Hindlimb muscle (tissue), 1 donor: ENCODE measurements at regions not wholly inside any gene's neighbourhood (a gene's known extent, or its start where the extent isn't known, plus 50 kb on each side); places are given as distances from the start of the nearest gene placed in this dataset.
A peak's percentile ranks its signal among the peaks of the same experiment; 100 is the strongest.
"Not testable (repeated sequence)": the region's sequence is repeated elsewhere in the genome, so short reads cannot be mapped to it uniquely, and the experiment has no call there.

ENCODE experiments used
- DNase-seq: peaks from one replicate; pipeline ENCODE4 v3.0.0-alpha.2; 2013

- no peak for DNase-seq
Measured at GRCh38 chr2:76252704-76253103, 542.0 kb upstream of the GCFC2 start.

DNA sequence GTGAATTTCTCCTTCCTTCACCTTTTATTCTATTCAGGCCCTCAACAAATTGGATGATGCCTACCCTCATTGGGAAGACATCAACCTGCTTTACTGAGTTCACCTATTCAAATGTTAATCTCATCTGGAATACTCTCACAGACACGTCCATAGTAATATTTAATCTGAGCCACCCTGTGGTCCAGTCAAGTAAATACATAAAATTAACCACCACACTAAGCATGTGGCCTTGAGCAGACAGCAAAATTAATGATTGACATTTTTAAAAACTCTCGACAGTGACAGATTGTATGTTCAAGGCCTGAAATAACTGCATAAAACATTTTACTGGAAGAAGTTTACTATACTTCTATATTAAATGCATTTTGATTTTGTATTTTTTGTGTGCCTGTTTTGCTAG, 540.6 kb upstream of the GCFC2 start:
- no peak for DNase-seq

DNA sequence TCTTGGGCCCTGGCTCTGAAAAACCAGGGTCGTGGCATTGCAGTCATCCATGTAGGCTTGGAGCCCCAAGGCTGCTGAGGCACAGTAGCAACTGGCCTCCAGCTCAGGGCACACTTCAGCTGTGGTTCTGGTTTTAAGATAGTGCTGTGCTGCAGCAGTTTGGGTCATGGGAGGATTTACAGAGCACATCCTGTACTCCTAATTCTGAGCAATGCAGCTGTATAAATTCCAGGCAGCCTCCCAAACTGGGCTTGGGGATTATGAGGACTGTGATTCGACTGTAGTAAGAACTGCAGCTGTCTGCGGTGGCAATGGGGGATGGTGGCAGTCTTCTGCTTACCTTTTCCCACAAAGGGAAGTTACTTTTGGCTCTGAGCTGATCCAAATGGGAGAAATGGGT, 536.3 kb upstream of the GCFC2 start:
- DNase-seq = no peak

DNA sequence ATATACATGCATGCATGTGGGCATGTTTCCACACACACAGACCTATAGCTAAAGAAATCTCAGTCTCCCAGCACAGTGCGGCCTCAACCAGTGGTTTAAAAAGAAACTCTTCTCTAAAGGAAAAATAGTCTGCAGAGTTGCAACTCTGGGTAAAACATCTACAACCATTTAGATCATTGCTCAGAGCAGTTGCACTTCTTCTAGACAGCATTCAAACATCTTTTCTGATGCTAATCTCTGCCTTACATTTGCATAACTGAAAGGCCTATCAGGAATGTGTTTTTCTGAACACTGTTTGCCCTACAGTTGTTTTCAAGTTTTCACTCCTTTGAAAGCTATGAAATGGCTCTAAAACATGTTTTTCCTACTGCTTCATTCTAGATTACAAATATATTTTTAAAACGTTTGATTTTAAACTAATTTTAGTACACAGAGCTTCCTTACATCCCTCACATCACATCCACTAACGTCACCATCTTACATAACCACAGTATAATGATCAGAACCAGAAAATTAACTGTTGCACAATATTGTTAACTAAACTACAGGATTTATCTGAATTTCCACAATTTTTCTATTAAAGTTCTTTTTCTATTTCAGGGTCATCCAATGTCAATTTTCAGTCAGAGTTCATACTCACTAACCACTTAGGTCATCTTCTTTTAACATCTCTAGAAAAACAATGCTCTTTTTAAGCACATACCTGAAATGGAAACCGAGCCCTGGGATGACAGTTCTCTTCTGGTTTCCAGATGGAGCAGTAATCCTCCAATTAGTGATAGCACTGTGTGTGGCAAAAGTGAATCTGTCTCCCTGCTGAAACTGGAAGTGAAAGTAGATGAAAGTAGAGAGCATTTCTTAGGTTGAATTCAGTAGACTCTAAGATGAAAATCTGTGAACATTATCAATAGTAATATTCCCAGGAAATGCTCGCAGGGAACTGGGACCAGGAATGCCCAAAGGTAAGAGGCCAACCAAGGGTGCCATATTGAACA, 501.6 kb upstream of the GCFC2 start:
- no peak for DNase-seq

- DNase-seq = no peak
Measured at GRCh38 chr2:76210551-76210950, 499.8 kb upstream of the GCFC2 start.

GRCh38 chr2:76204048-76204447, 493.3 kb upstream of the GCFC2 start:
- no peak for DNase-seq

DNA sequence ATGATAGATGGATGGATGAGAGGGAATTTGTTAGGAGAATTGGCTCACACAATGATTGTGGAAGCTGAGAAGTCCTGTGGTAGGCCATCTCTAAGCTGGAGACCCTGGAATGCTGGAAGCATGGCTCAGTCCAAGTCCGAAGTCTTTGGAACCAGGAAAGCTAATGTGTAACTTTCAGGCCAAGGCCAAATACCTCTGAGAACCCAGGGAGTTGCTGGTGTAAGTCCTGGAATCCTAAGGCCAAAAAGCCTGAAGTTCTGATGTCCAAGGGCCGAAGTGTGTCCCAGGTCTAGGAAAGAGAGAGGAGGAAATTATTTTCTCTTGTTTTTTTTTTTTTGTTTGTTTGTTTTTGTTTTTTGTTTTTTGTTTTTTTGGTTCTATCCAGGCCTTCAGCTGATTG, 492.2 kb upstream of the GCFC2 start:
- no peak for DNase-seq

GRCh38 chr2:76197842-76198448, 487.2 kb upstream of the GCFC2 start:
- peak; percentile 63 for DNase-seq

GRCh38 chr2:76197428-76197827, 486.7 kb upstream of the GCFC2 start:
- DNase-seq = no peak

- DNase-seq = no peak
Measured at GRCh38 chr2:76194031-76194775, 483.5 kb upstream of the GCFC2 start.

DNA sequence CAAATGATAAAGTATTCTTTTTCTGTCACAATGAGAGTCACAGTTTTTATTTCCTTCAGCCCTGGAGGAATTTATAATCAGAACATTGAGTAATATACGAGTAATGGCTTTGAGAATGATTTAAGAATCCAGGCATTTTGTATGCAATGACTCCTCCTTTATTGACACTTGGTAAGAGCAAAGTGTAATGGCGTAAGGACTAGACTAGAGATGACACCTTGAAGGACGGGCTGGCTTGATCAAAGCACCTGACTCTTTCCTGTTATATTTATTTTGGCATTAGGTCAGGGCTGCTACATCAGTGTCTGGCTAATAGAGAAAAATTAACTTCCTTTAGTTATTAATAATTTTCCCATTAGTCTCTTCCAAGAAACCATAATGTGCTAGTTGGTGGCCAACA, 482.4 kb upstream of the GCFC2 start:
- DNase-seq = no peak

- no peak for DNase-seq
Measured at GRCh38 chr2:76188334-76189008, 477.8 kb upstream of the GCFC2 start.

DNA sequence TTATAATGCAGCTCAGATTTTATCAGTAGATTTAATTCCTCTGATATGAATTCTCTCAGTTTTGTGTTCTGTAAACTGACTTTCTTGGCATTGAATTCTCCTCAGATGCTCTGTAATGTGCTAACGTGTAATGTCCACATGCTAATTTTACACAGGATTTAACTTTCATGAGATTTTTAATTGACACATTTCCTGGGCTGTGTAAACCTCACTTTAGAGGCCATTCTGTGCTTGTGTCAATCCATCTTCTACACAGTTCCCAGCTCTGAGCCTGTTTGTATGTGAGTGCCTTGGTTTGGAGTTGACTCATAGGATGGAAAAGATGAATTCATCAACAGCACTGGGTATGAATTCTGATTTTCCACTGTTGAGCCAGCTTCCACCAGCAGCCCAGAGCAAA, 476.7 kb upstream of the GCFC2 start:
- DNase-seq = no peak

DNA sequence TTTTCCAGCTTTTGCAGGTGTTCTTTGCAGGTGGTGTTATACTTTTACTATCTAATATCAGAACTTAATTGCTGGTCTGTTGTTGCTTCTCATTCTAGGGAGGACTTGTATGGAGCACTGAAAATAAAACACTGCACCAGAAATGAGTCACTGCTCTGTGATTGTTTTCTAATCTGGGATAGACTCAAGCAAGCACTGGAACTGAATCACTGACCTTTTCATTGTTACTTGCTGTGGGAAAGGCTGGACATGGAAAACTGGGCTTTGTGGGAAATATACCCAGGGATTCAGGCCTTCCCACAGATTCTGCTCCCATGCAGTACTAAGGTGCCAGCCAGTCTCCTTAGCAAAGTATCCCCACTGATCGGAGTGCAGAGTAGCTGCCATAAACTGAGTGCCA, 470.0 kb upstream of the GCFC2 start:
- DNase-seq = no peak

GRCh38 chr2:76178610-76179009, 467.9 kb upstream of the GCFC2 start:
- DNase-seq = no peak

DNA sequence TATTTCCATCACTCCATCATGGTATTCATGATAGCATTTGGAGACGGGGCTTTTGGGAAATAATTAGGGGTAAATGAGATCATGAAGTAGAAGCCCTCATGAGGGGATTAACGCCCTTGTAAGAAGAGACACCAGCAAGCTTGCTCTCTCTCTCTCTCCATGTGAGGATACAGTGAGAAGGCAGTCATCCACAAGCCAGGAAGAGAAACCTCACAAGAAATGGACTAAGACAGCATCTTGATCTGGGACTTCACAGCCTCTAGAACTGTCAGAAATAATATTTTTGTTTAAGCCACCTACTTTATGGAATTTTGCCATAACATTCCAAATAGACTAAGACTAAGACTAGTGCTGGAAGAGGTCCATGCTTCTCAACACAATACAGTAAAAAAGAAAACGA, 464.6 kb upstream of the GCFC2 start:
- DNase-seq = no peak

DNA sequence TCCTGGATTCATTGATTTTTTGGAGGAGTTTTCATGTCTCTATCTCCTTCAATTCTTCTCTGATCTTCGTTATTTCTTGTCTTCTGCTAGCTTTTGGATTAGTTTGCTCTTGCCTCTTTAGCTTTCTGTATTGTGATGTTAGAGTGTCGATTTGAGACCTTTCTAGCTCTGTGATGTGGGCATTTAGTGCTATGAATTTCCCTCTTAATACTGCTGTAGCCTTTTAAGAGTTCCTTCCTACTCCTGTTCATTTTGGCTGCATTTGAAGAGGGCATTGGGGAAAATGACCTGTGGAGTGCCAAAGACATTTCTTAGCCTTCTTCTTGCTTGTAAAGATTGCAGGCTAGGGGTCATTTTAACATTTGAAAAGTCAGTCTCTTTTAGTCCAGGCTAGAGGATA, 463.8 kb upstream of the GCFC2 start:
- no peak for DNase-seq

DNA sequence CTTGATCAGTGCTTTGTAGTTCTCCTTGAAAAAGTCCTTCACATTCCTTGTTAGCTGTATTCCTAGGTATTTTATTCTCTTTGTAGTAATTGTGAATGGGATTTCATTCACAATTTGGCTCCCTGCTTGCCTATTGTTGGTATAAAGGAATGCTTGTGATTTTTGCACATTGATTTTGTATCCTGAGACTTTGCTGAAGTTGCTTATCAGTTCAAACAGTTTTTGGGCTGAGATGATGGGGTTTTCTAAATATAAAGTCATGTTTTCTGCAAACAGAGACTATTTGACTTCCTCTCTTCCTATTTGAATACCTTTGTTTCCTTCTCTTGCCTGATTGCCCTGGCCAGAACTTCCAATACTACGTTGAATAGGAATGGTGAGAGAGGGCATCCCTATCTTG, 462.5 kb upstream of the GCFC2 start:
- not testable (repeated sequence) for DNase-seq

- DNase-seq = not testable (repeated sequence)
Measured at GRCh38 chr2:76172154-76172595, 461.5 kb upstream of the GCFC2 start.

DNA sequence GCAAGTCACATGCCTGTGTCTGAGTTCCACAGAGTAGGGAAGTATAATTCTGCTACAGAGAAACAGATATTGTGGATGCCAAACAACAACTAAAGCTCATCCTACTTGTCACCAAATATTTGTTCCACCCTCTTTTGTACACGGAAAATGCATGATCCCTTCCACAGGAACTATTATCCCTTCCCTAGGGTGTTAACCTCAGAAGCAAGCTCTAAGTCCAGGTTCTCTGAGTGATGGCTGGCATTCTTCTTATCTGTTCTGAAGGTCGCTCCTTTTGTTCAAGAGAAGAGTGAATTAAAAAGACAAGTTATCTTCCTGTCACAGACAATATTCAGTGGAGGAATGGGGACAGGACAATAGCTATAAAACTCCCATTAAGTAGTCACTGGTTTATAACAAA, 460.1 kb upstream of the GCFC2 start:
- DNase-seq = no peak

GRCh38 chr2:76170009-76170384, 459.3 kb upstream of the GCFC2 start:
- DNase-seq = no peak

- no peak for DNase-seq
Measured at GRCh38 chr2:76169276-76170008, 458.7 kb upstream of the GCFC2 start.
